Progenitor cell of endocrine pancreas (in vitro differentiated cells): ENCODE measurements at regions not wholly inside any gene's neighbourhood (a gene's known extent, or its start where the extent isn't known, plus 50 kb on each side); places are given as distances from the start of the nearest gene placed in this dataset.

Experiments used
- DNase-seq: peaks from one replicate; pipeline ENCODE4 v3.0.0; 2021; ENCODE audit warnings: low spot score; ENCODE audit not compliant: unreplicated experiment
- H3K27ac Mint-ChIP-seq: 2 replicates; pipeline ENCODE4 v1.8.0; 2021; ENCODE audit warnings: mild to moderate bottlenecking, moderate library complexity, mixed read lengths
- H3K27me3 Mint-ChIP-seq: 2 replicates; pipeline ENCODE4 v1.8.0; 2021; ENCODE audit warnings: mixed read lengths
- H3K36me3 Mint-ChIP-seq: 2 replicates; pipeline ENCODE4 v1.8.0; 2022; ENCODE audit warnings: mixed read lengths; ENCODE audit not compliant: insufficient read depth
- H3K4me1 Mint-ChIP-seq: 2 replicates; pipeline ENCODE4 v1.8.0; 2021; ENCODE audit warnings: low read depth, mixed read lengths
- H3K4me3 Mint-ChIP-seq: 2 replicates; pipeline ENCODE4 v1.8.0; 2021; ENCODE audit warnings: low read depth, mild to moderate bottlenecking, moderate library complexity, mixed read lengths
- H3K9me3 Mint-ChIP-seq: 2 replicates; pipeline ENCODE4 v1.8.0; 2021; ENCODE audit warnings: low read depth, mixed read lengths
- TF ChIP-seq, protein P1 (sequence below): fragments of 200-600 bp; sonication (generic); IDR thresholded peaks from one replicate; pipeline ENCODE4 v1.5.0; 2021; ENCODE audit warnings: antibody characterized with exemption, mild to moderate bottlenecking; ENCODE audit not compliant: unreplicated experiment

DNA sequence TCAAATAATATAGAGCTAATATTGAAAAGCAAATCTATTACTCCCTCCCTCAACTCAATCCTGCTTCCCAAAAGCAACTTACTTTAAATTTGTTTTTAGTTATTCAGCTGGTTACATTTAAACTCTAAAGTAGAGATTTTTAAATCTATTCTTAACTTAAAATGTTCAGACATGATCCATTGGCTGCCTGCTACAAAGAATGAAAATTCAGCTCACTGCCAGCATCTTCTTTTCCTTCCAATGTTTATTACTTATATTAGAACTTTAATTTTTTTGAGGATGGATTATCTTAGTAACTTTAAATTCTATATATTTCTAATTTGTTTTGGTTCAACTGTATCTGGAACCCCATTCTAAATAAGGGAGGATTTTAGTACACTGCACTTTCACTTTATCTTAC, 163.2 kb downstream of the TMEM167A start:
- no peak for DNase-seq
- TF ChIP-seq, protein P1, sequence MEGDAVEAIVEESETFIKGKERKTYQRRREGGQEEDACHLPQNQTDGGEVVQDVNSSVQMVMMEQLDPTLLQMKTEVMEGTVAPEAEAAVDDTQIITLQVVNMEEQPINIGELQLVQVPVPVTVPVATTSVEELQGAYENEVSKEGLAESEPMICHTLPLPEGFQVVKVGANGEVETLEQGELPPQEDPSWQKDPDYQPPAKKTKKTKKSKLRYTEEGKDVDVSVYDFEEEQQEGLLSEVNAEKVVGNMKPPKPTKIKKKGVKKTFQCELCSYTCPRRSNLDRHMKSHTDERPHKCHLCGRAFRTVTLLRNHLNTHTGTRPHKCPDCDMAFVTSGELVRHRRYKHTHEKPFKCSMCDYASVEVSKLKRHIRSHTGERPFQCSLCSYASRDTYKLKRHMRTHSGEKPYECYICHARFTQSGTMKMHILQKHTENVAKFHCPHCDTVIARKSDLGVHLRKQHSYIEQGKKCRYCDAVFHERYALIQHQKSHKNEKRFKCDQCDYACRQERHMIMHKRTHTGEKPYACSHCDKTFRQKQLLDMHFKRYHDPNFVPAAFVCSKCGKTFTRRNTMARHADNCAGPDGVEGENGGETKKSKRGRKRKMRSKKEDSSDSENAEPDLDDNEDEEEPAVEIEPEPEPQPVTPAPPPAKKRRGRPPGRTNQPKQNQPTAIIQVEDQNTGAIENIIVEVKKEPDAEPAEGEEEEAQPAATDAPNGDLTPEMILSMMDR, result no peak
- Mint-ChIP-seq H3K27me3 (no peaks in the 10 kb centered on the region), H3K4me1 (peaks cover 1% of the 10 kb centered on the region), H3K9me3 (peaks cover 17% of the 10 kb centered on the region), H3K36me3 (peaks cover 7% of the 10 kb centered on the region), H3K4me3 (no peak overlapping the region), H3K27ac (no peak overlapping the region)

DNA sequence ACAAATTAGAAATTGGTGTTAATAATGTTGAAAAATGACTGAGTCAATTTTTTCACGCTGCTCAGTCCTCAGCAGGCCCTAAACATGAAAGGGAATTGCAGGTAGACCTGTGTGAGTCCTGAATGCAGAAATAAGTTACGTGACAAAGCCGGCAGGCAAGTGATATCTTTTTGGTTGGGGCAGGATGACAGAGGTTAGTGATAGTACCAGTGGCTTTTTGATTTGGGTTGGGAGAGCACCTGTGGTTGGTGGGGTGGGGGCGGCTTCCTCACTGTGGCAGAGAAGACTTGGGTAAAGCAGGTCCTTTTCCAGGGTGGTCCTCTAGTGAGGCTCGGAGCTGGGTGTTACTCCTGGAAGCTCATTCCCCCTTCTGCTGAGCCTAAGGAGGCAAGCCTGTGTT, 164.7 kb downstream of the TMEM167A start:
- Mint-ChIP-seq H3K4me1 (peaks cover 4% of the 10 kb centered on the region), H3K4me3 (no peak overlapping the region), H3K27me3 (no peaks in the 10 kb centered on the region), H3K27ac (no peak overlapping the region), H3K9me3 (peaks cover 17% of the 10 kb centered on the region), H3K36me3 (peaks cover 7% of the 10 kb centered on the region)
- DNase-seq, result no peak
- TF ChIP-seq, protein P1, result no peak

DNA sequence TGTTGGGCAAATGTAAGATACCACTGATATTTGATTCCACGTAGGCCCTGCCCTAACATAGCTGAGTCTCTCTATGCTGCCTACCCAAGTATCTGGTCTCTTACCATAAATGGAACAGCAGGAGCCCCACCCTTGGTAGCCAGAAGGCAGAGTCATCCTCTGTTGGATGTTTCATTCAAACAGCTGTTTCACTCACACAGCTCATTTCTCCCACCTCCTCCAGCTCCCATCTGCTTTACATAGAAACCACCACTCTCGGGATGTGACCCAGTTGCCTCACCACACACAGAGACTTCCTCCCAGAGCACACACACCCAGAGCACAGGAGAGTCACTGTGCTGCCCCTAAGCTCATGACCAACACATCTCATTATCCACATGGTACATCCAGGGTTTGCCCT, 165.3 kb downstream of the TMEM167A start:
- H3K36me3 Mint-ChIP-seq, result peaks cover 7% of the 10 kb centered on the region
- peaks cover 4% of the 10 kb centered on the region for H3K4me1 Mint-ChIP-seq
- no peak overlapping the region for H3K27ac Mint-ChIP-seq
- H3K4me3 Mint-ChIP-seq, result no peak overlapping the region
- no peaks in the 10 kb centered on the region for H3K27me3 Mint-ChIP-seq
- DNase-seq, result no peak
- TF ChIP-seq, protein P1, result no peak
- H3K9me3 Mint-ChIP-seq, result peaks cover 17% of the 10 kb centered on the region

DNA sequence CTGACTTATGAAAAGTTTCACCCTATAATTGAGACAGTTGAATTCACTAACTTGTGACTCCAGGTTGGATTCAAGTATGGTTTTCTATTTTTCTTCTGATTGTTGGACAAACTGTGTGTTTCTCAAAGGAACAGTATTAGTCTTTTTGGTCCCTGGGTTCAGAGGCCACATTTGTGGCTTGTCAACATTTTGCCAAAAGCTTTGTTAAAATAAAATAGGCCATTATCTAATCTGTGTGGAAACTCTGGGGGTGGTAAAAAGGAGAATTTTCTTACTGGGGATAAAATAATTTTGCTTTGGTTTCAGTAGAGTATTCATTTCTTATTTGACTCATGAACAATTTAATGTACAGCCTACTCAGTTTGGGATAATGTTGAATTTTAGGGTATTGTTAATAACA, 166.3 kb downstream of the TMEM167A start:
- Mint-ChIP-seq H3K36me3 (peaks cover 7% of the 10 kb centered on the region), H3K9me3 (peaks cover 14% of the 10 kb centered on the region), H3K27ac (no peak overlapping the region), H3K4me1 (peaks cover 7% of the 10 kb centered on the region), H3K27me3 (no peaks in the 10 kb centered on the region), H3K4me3 (no peak overlapping the region)
- DNase-seq, result no peak
- TF ChIP-seq, protein P1, result no peak

DNA sequence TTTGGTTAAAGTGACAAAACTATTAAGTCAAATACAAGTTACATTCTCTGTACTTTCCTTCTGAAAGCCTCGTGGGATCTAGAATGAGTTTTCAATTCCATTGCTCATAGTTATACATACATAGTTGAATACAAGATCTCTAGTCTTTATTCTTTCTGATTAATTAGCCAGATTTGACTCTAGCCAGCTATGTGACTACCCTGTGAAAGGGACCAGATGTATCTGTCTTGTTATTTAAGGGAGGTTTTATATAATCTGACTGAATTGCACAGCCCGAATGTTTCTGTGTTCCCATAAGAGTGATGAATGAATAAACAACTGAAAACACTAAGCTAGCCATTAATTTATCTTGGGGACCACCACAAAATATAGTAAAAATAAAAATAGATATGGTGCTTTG, 166.7 kb downstream of the TMEM167A start:
- Mint-ChIP-seq H3K4me1 (peaks cover 9% of the 10 kb centered on the region), H3K27me3 (no peaks in the 10 kb centered on the region), H3K4me3 (no peak overlapping the region), H3K27ac (no peak overlapping the region), H3K9me3 (peaks cover 10% of the 10 kb centered on the region), H3K36me3 (peaks cover 6% of the 10 kb centered on the region)
- TF ChIP-seq, protein P1, result no peak
- no peak for DNase-seq
